GM12873 (cell line): ENCODE measurements at regions not wholly inside any gene's neighbourhood (a gene's known extent, or its start where the extent isn't known, plus 50 kb on each side); places are given as distances from the start of the nearest gene placed in this dataset.

Experiments used
- TF ChIP-seq, protein P1 (sequence below): IDR thresholded peaks from 2 replicates; pipeline ENCODE4 v1.5.1; 2012; ENCODE audit warnings: low read depth, mild to moderate bottlenecking, moderate library complexity, low read length, control low read depth; ENCODE audit not compliant: insufficient read depth; ENCODE audit errors: missing control alignments

DNA sequence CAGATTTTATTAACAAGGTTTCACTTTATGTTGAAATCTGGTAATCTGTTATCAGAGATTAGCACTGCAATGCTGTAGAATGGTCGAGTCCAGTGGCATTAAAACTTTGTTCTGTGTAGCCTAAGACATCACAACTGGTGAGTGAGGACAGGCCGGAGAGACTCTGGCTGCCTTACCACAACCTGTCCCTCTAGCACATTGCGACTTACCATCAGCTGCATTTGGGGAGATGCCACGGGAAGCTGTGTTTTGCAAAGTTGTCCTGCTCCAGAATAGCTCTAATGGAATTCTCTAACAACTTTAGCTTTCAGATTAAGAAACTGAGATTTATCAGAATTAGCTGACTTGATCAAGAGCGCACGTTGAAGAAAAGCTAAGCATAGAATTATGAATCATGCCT, 493.3 kb downstream of the MAFB start:
- TF ChIP-seq, protein P1, sequence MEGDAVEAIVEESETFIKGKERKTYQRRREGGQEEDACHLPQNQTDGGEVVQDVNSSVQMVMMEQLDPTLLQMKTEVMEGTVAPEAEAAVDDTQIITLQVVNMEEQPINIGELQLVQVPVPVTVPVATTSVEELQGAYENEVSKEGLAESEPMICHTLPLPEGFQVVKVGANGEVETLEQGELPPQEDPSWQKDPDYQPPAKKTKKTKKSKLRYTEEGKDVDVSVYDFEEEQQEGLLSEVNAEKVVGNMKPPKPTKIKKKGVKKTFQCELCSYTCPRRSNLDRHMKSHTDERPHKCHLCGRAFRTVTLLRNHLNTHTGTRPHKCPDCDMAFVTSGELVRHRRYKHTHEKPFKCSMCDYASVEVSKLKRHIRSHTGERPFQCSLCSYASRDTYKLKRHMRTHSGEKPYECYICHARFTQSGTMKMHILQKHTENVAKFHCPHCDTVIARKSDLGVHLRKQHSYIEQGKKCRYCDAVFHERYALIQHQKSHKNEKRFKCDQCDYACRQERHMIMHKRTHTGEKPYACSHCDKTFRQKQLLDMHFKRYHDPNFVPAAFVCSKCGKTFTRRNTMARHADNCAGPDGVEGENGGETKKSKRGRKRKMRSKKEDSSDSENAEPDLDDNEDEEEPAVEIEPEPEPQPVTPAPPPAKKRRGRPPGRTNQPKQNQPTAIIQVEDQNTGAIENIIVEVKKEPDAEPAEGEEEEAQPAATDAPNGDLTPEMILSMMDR, result no peak

DNA sequence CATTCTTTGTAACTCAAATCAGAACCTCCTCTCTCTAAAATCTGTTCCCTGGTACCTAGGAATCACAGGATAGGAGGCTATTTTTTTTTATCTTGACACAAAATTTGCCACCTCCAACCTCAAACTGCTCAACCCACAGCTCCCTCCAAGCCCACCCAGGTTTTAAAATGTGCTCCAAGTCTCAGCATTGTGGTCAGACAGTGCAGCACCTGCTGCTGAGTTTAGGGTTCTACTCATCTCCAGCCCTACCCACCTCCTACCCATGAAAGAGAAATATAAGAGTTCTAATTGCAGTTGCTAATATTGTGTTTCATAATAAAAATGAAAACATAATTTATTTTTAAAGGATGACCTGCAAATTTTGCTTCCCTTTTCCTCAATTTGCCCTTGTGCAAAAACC, 496.5 kb downstream of the MAFB start:
- TF ChIP-seq, protein P1, result no peak

DNA sequence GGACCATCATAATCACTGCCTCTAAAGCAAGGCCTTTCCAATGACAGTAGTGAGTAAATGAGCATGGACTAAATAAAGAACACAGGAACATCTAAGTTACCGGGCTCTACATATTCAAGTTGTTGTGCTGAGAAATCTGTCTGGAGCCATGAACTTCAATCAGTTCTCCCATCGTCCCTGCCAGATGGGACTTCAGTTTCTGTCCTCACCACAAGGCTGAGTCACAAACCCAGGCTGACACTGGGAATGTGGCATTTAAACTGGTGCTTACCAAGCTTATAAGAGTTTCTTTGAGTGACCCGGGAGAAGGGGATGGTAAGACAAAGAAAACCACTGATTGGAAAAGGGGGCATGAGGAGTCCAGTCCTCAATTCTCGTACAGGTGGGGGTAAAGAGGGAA, 497.0 kb downstream of the MAFB start:
- TF ChIP-seq, protein P1, result no peak

DNA sequence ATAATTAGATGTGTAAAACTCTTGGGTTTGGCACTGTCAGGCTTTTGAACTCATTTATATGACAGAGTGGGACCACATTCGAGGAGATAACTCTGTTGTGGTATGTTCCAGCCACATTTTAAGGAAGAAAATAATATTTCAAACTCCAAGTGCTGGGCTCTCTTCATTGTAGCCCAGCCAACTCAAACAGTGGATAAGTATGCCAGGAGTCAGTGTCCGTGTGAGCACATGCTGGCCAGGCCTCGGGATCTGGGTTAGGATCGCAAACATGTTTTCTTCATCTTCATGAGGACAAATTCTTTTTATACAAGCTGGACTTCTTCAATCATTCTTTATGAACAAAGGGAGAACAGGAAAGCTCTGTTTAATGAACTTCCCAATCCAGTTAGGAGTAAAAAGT, 497.5 kb downstream of the MAFB start:
- TF ChIP-seq, protein P1, result no peak

DNA sequence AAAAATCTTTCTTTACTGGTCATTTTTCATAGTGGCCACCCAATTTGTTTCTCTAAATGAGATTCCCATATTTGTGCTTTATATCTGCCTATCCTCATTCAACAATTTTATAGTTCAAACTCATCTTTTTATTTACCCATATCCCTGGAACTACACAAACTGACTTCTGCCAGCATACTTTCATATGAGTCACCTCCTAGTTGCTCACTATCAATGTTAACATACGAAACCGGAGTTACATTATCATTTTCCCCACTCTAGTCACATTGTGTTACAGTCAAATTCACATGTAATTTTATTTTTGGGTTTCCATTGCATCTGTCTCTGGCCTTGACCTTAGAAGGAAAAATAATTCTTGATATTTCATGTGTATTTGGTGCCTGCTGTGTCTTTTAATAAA, 499.4 kb downstream of the MAFB start:
- TF ChIP-seq, protein P1, result no peak

DNA sequence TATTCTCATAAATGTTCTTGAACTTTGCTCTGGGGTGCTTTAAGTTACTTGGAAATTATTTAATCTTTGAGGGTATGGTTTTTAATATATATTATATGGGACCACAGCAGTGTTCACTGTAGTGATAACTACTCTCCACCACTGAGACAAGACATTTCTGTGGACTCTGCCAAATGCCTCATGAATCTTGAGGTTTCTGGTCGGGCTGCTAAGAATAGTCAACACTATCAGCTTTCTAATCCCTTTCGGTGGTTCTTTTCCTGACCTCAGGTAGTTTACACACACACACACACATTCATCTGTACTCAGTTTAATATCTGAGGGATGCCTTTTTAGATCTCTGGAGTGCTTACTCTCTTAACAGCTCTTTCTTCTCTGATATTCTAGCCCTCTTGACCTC, 500.7 kb downstream of the MAFB start:
- TF ChIP-seq, protein P1, result no peak

DNA sequence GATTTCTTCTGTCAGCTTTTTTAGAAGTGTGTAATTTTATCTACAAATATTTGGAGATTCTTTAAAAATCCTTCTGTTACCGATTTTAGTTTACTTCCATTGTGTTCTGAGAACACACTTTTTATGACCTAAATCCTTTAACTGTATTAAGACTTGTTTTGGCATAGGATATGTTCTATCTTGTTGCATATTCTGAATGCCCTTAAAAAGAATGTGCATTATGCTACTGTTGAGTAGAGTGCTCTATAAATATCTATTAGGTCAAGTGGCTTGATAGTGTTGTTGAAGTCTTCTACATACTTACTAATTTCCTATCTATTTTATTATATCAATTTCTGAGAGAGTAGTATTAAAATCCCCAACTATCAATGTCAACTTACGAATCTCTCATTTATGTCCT, 502.2 kb downstream of the MAFB start:
- TF ChIP-seq, protein P1, result no peak
